ENCODE measurements at regions not wholly inside any gene's neighbourhood (a gene's known extent, or its start where the extent isn't known, plus 50 kb on each side); places are given as distances from the start of the nearest gene placed in this dataset.

- BruUV-seq (replicated peaks): no TSS peak
- no peaks in the 10 kb centered on the region for H3K9me3 ChIP-seq (ENCODE audit: low read depth, low read length, poor library complexity, severe bottlenecking)
- DNase-seq (ENCODE audit: low spot score): no peak
Measured at GRCh38 chr4:79502081-79502480, 94.1 kb upstream of the GK2 start.

DNA sequence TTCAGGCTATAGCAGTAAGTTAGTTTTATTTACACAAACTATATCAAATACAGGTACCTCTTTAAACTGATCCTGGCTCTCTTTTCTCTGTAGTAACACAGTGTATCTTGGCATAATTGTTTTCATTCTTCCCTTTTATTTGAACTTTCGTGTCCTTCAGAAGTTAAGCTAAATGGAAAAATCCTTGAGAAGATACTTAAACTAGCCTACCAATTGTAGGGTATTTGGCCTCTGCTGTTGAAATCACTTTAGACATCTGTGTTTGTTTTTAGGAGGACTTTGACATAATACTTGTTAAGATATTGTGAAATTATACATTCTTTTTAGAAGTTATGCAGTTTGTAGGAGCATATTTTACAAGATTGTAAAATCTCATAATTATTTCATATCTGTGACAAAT, 90.3 kb upstream of the GK2 start:
- TF ChIP-seq, protein P1, sequence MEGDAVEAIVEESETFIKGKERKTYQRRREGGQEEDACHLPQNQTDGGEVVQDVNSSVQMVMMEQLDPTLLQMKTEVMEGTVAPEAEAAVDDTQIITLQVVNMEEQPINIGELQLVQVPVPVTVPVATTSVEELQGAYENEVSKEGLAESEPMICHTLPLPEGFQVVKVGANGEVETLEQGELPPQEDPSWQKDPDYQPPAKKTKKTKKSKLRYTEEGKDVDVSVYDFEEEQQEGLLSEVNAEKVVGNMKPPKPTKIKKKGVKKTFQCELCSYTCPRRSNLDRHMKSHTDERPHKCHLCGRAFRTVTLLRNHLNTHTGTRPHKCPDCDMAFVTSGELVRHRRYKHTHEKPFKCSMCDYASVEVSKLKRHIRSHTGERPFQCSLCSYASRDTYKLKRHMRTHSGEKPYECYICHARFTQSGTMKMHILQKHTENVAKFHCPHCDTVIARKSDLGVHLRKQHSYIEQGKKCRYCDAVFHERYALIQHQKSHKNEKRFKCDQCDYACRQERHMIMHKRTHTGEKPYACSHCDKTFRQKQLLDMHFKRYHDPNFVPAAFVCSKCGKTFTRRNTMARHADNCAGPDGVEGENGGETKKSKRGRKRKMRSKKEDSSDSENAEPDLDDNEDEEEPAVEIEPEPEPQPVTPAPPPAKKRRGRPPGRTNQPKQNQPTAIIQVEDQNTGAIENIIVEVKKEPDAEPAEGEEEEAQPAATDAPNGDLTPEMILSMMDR (conservative IDR thresholded peaks at IDR 0.05; ENCODE audit: low read depth, low read length): no peak
- TF ChIP-seq EZH2 (IDR thresholded peaks at IDR 0.05; ENCODE audit: borderline replicate concordance, low read depth, low read length, poor library complexity, severe bottlenecking): no peak
- Histone ChIP-seq H3K27me3 (replicated peaks; ENCODE audit: insufficient read depth, low read depth, low read length, poor library complexity) (no peaks in the 10 kb centered on the region), H3K36me3 (ENCODE audit: insufficient read depth, low read length, poor library complexity, severe bottlenecking) (no peaks in the 10 kb centered on the region), H3K4me3 (ENCODE audit: low read depth, low read length, poor library complexity, severe bottlenecking) (no peak overlapping the region), H3K4me1 (ENCODE audit: insufficient read depth, low read length, poor library complexity, severe bottlenecking) (no peaks in the 10 kb centered on the region), H3K27ac (ENCODE audit: low read depth, low read length, poor library complexity, severe bottlenecking) (no peak overlapping the region), H3K9me3 (ENCODE audit: low read depth, low read length, poor library complexity, severe bottlenecking) (no peaks in the 10 kb centered on the region)
- DNase-seq (ENCODE audit: low spot score): no peak
- ChIA-PET POLR2A (ENCODE audit: low non-redundant PET) (no interaction called here), CTCF (no interaction called here)
- no TSS peak for BruUV-seq (replicated peaks)
- intact Hi-C loops (cut with micrococcal nuclease; ENCODE audit: unreplicated experiment): no loop called here

More at GRCh38 chr4:79502081-79502480, 94.1 kb upstream of the GK2 start:
- ChIA-PET CTCF (no interaction called here), POLR2A (ENCODE audit: low non-redundant PET) (no interaction called here)
- no peak overlapping the region for H3K27ac ChIP-seq (ENCODE audit: low read depth, low read length, poor library complexity, severe bottlenecking)
- H3K36me3 ChIP-seq (ENCODE audit: insufficient read depth, low read length, poor library complexity, severe bottlenecking): no peaks in the 10 kb centered on the region
- H3K4me1 ChIP-seq (ENCODE audit: insufficient read depth, low read length, poor library complexity, severe bottlenecking): no peaks in the 10 kb centered on the region
- TF ChIP-seq, protein P1 (conservative IDR thresholded peaks at IDR 0.05; ENCODE audit: low read depth, low read length): no peak
- TF ChIP-seq EZH2 (IDR thresholded peaks at IDR 0.05; ENCODE audit: borderline replicate concordance, low read depth, low read length, poor library complexity, severe bottlenecking): no peak
- intact Hi-C loops (cut with micrococcal nuclease; ENCODE audit: unreplicated experiment): no loop called here
- no peaks in the 10 kb centered on the region for H3K27me3 ChIP-seq (replicated peaks; ENCODE audit: insufficient read depth, low read depth, low read length, poor library complexity)
- H3K4me3 ChIP-seq (ENCODE audit: low read depth, low read length, poor library complexity, severe bottlenecking): no peak overlapping the region

GRCh38 chr4:79497001-79497400, 89.0 kb upstream of the GK2 start:
- BruUV-seq (replicated peaks): no TSS peak
- ChIA-PET POLR2A (ENCODE audit: low non-redundant PET) (no interaction called here), CTCF (no interaction called here)
- no peak overlapping the region for H3K4me3 ChIP-seq (ENCODE audit: low read depth, low read length, poor library complexity, severe bottlenecking)
- H3K4me1 ChIP-seq (ENCODE audit: insufficient read depth, low read length, poor library complexity, severe bottlenecking): no peaks in the 10 kb centered on the region
- H3K36me3 ChIP-seq (ENCODE audit: insufficient read depth, low read length, poor library complexity, severe bottlenecking): no peaks in the 10 kb centered on the region
- H3K9me3 ChIP-seq (ENCODE audit: low read depth, low read length, poor library complexity, severe bottlenecking): no peaks in the 10 kb centered on the region
- DNase-seq (ENCODE audit: low spot score): no peak
- TF ChIP-seq, protein P1 (conservative IDR thresholded peaks at IDR 0.05; ENCODE audit: low read depth, low read length): no peak
- no peak for TF ChIP-seq EZH2 (IDR thresholded peaks at IDR 0.05; ENCODE audit: borderline replicate concordance, low read depth, low read length, poor library complexity, severe bottlenecking)
- no peaks in the 10 kb centered on the region for H3K27me3 ChIP-seq (replicated peaks; ENCODE audit: insufficient read depth, low read depth, low read length, poor library complexity)
- H3K27ac ChIP-seq (ENCODE audit: low read depth, low read length, poor library complexity, severe bottlenecking): no peak overlapping the region
- intact Hi-C loops (cut with micrococcal nuclease; ENCODE audit: unreplicated experiment): no loop called here

All from A673 (cell line).